CD4-positive, CD25-positive, alpha-beta regulatory T cell (primary cell): ENCODE measurements at regions not wholly inside any gene's neighbourhood (a gene's known extent, or its start where the extent isn't known, plus 50 kb on each side); places are given as distances from the start of the nearest gene placed in this dataset.

Source experiments
- ATAC-seq, 2 donors: fragments of 150-1000 bp; cut with Tn5 transposase; one replicate each; pipeline ENCODE4 v1.10.0; 2021; ENCODE audit warnings: low read depth in 2 of 2, moderate number of reproducible peaks in 2 of 2, moderate library complexity in 1 of 2
- DNase-seq, 3 donors: peaks; one replicate each; pipeline versions ENCODE4 v3.0.0 to v3.0.0-alpha.2; 2012 to 2022; ENCODE audit warnings: mixed read lengths in 1 of 3
- H3K27ac ChIP-seq: one replicate; pipeline ENCODE4 v1.7.0; 2013; ENCODE audit warnings: mild to moderate bottlenecking, low read length; ENCODE audit not compliant: insufficient read depth, poor library complexity, severe bottlenecking
- H3K27me3 ChIP-seq: one replicate; pipeline ENCODE4 v1.7.0; 2013; ENCODE audit warnings: low read length; ENCODE audit not compliant: control insufficient read depth, insufficient read depth
- H3K36me3 ChIP-seq: one replicate; pipeline ENCODE4 v1.7.0; 2013; ENCODE audit warnings: mild to moderate bottlenecking, low read length, moderate library complexity; ENCODE audit not compliant: control insufficient read depth, insufficient read depth
- H3K4me1 ChIP-seq: 2 replicates; pipeline ENCODE4 v1.7.0; 2013; ENCODE audit warnings: mild to moderate bottlenecking, low read length; ENCODE audit not compliant: insufficient read depth, control insufficient read depth, poor library complexity, severe bottlenecking
- H3K4me3 ChIP-seq: one replicate; pipeline ENCODE4 v1.7.0; 2013; ENCODE audit warnings: low read depth, mild to moderate bottlenecking, low read length, moderate library complexity
- H3K9me3 ChIP-seq, 2 experiments: 1 replicate in 1 of 2; 2 replicates in 1 of 2; pipeline ENCODE4 v1.7.0; 2013; ENCODE audit warnings: low read length in 2 of 2, mild to moderate bottlenecking in 1 of 2, moderate library complexity in 1 of 2; ENCODE audit not compliant: control insufficient read depth in 2 of 2
- H3K27ac Mint-ChIP-seq, 3 donors: one replicate each; pipeline ENCODE4 v1.8.0; 2020 to 2022; ENCODE audit warnings: mild to moderate bottlenecking in 3 of 3, mixed read lengths in 3 of 3, moderate library complexity in 2 of 3
- H3K27me3 Mint-ChIP-seq: one replicate; pipeline ENCODE4 v1.8.0; 2022; ENCODE audit warnings: mild to moderate bottlenecking, mixed read lengths
- H3K36me3 Mint-ChIP-seq: one replicate; pipeline ENCODE4 v1.8.0; 2020; ENCODE audit warnings: mixed read lengths
- H3K4me1 Mint-ChIP-seq, 4 donors: one replicate each; pipeline ENCODE4 v1.8.0; 2020 to 2022; ENCODE audit warnings: mixed read lengths in 4 of 4, mild to moderate bottlenecking in 1 of 4
- H3K4me3 Mint-ChIP-seq, 4 donors: one replicate each; pipeline ENCODE4 v1.8.0; 2020 to 2022; ENCODE audit warnings: mild to moderate bottlenecking in 4 of 4, mixed read lengths in 4 of 4, moderate library complexity in 3 of 4
- H3K9me3 Mint-ChIP-seq, 7 donors: one replicate each; pipeline ENCODE4 v1.8.0; 2020 to 2022; ENCODE audit warnings: mixed read lengths in 7 of 7, mild to moderate bottlenecking in 3 of 7, moderate library complexity in 2 of 7

- Mint-ChIP-seq H3K9me3 (peaks cover 0 to 5% (median 0%) of the 10 kb centered on the region in 7 donors), H3K27me3 (peaks cover 4% of the 10 kb centered on the region), H3K4me3 (no peak overlapping the region), H3K36me3 (no peaks in the 10 kb centered on the region), H3K4me1 (no peaks in the 10 kb centered on the region), H3K27ac (no peak overlapping the region)
- Histone ChIP-seq H3K27me3 (no peaks in the 10 kb centered on the region), H3K27ac (no peak overlapping the region), H3K9me3 (no peaks in the 10 kb centered on the region), H3K36me3 (no peaks in the 10 kb centered on the region), H3K4me3 (no peak overlapping the region), H3K4me1 (no peaks in the 10 kb centered on the region)
- DNase-seq (no peak), ATAC-seq (no peak)
These were observed 108.5 kb downstream of the PTGS2 start for GRCh38 chr1:186571771-186572170.

GRCh38 chr1:186569856-186570255 is 108.9 kb upstream of the PDC start:
- no peaks in the 10 kb centered on the region for H3K36me3 ChIP-seq
- no peak overlapping the region for H3K27ac ChIP-seq
- Mint-ChIP-seq H3K36me3 (no peaks in the 10 kb centered on the region), H3K4me3 (no peak overlapping the region), H3K27ac (no peak overlapping the region), H3K4me1 (no peaks in the 10 kb centered on the region), H3K9me3 (peaks cover 0 to 5% (median 0%) of the 10 kb centered on the region in 7 donors), H3K27me3 (peaks cover 4% of the 10 kb centered on the region)
- H3K27me3 ChIP-seq = no peaks in the 10 kb centered on the region
- ATAC-seq = no peak
- H3K4me3 ChIP-seq = no peak overlapping the region
- DNase-seq = no peak
- no peaks in the 10 kb centered on the region for H3K9me3 ChIP-seq
- no peaks in the 10 kb centered on the region for H3K4me1 ChIP-seq

- no peaks in the 10 kb centered on the region for H3K4me1 Mint-ChIP-seq
- no peak overlapping the region for H3K27ac Mint-ChIP-seq
- no peaks in the 10 kb centered on the region for H3K36me3 ChIP-seq
- no peak for DNase-seq
- H3K36me3 Mint-ChIP-seq = no peaks in the 10 kb centered on the region
- no peak overlapping the region for H3K27ac ChIP-seq
- H3K4me3 ChIP-seq = no peak overlapping the region
- no peak overlapping the region for H3K4me3 Mint-ChIP-seq
- peaks cover 4% of the 10 kb centered on the region for H3K27me3 Mint-ChIP-seq
- no peaks in the 10 kb centered on the region for H3K4me1 ChIP-seq
- peaks cover 0 to 5% (median 0%) of the 10 kb centered on the region in 7 donors for H3K9me3 Mint-ChIP-seq
- no peaks in the 10 kb centered on the region for H3K9me3 ChIP-seq
- no peaks in the 10 kb centered on the region for H3K27me3 ChIP-seq
- no peak for ATAC-seq
These were observed 107.3 kb upstream of the PDC start for GRCh38 chr1:186568221-186568620.

- H3K27ac ChIP-seq = no peak overlapping the region
- Mint-ChIP-seq H3K4me1 (no peaks in the 10 kb centered on the region), H3K27me3 (peaks cover 4% of the 10 kb centered on the region), H3K27ac (no peak overlapping the region), H3K36me3 (no peaks in the 10 kb centered on the region), H3K4me3 (no peak overlapping the region), H3K9me3 (no peaks in the 10 kb centered on the region)
- H3K4me3 ChIP-seq = no peak overlapping the region
- H3K4me1 ChIP-seq = no peaks in the 10 kb centered on the region
- H3K27me3 ChIP-seq = no peaks in the 10 kb centered on the region
- no peaks in the 10 kb centered on the region for H3K36me3 ChIP-seq
- H3K9me3 ChIP-seq = no peaks in the 10 kb centered on the region
- ATAC-seq = no peak
- no peak for DNase-seq
These were observed 105.4 kb upstream of the PDC start for GRCh38 chr1:186566140-186566855.

GRCh38 chr1:186564582-186564981 is 103.7 kb upstream of the PDC start:
- Mint-ChIP-seq H3K4me3 (no peak overlapping the region), H3K27ac (no peak overlapping the region), H3K36me3 (no peaks in the 10 kb centered on the region), H3K27me3 (peaks cover 4% of the 10 kb centered on the region), H3K9me3 (no peaks in the 10 kb centered on the region), H3K4me1 (no peaks in the 10 kb centered on the region)
- H3K4me3 ChIP-seq = no peak overlapping the region
- H3K36me3 ChIP-seq = no peaks in the 10 kb centered on the region
- H3K27ac ChIP-seq = no peak overlapping the region
- H3K9me3 ChIP-seq = no peaks in the 10 kb centered on the region
- ATAC-seq (no peak), DNase-seq (no peak)
- no peaks in the 10 kb centered on the region for H3K27me3 ChIP-seq
- H3K4me1 ChIP-seq = no peaks in the 10 kb centered on the region

- H3K27me3 Mint-ChIP-seq = peaks cover 5% of the 10 kb centered on the region
- no peak overlapping the region for H3K4me3 Mint-ChIP-seq
- H3K36me3 Mint-ChIP-seq = no peaks in the 10 kb centered on the region
- H3K36me3 ChIP-seq = no peaks in the 10 kb centered on the region
- no peaks in the 10 kb centered on the region for H3K9me3 ChIP-seq
- no peak for DNase-seq
- H3K27ac Mint-ChIP-seq = no peak overlapping the region
- H3K27ac ChIP-seq = no peak overlapping the region
- peaks cover 0 to 5% (median 0%) of the 10 kb centered on the region in 7 donors for H3K9me3 Mint-ChIP-seq
- H3K4me3 ChIP-seq = no peak overlapping the region
- no peaks in the 10 kb centered on the region for H3K4me1 ChIP-seq
- H3K4me1 Mint-ChIP-seq = no peaks in the 10 kb centered on the region
- no peaks in the 10 kb centered on the region for H3K27me3 ChIP-seq
- no peak for ATAC-seq
These were observed 98.7 kb upstream of the PDC start for GRCh38 chr1:186559601-186560116.

- no peaks in the 10 kb centered on the region for H3K4me1 Mint-ChIP-seq
- Histone ChIP-seq H3K4me1 (no peaks in the 10 kb centered on the region), H3K27me3 (peaks cover 2% of the 10 kb centered on the region), H3K36me3 (no peaks in the 10 kb centered on the region), H3K4me3 (no peak overlapping the region), H3K27ac (no peak overlapping the region), H3K9me3 (peaks cover 0 to 2% of the 10 kb centered on the region in 2 experiments)
- ATAC-seq (no peak), DNase-seq (no peak)
- no peak overlapping the region for H3K4me3 Mint-ChIP-seq
- peaks cover 0 to 5% (median 4%) of the 10 kb centered on the region in 7 donors for H3K9me3 Mint-ChIP-seq
- H3K27ac Mint-ChIP-seq = no peak overlapping the region
- peaks cover 5% of the 10 kb centered on the region for H3K27me3 Mint-ChIP-seq
- no peaks in the 10 kb centered on the region for H3K36me3 Mint-ChIP-seq
These were observed 96.3 kb upstream of the PDC start for GRCh38 chr1:186557147-186557777.

- H3K4me1 ChIP-seq = no peaks in the 10 kb centered on the region
- DNase-seq (no peak), ATAC-seq (no peak)
- no peak overlapping the region for H3K4me3 ChIP-seq
- no peaks in the 10 kb centered on the region for H3K36me3 ChIP-seq
- Mint-ChIP-seq H3K4me3 (no peak overlapping the region), H3K4me1 (no peaks in the 10 kb centered on the region), H3K27me3 (no peaks in the 10 kb centered on the region), H3K27ac (no peak overlapping the region), H3K9me3 (peaks cover 2 to 37% (median 12%) of the 10 kb centered on the region in 7 donors), H3K36me3 (no peaks in the 10 kb centered on the region)
- H3K27ac ChIP-seq = no peak overlapping the region
- H3K27me3 ChIP-seq = peaks cover 2% of the 10 kb centered on the region
- H3K9me3 ChIP-seq = peaks cover 0 to 2% of the 10 kb centered on the region in 2 experiments
These were observed 89.9 kb upstream of the PDC start for GRCh38 chr1:186550832-186551231.
